ENCODE measurements at regions not wholly inside any gene's neighbourhood (a gene's known extent, or its start where the extent isn't known, plus 50 kb on each side); places are given as distances from the start of the nearest gene placed in this dataset.

DNA sequence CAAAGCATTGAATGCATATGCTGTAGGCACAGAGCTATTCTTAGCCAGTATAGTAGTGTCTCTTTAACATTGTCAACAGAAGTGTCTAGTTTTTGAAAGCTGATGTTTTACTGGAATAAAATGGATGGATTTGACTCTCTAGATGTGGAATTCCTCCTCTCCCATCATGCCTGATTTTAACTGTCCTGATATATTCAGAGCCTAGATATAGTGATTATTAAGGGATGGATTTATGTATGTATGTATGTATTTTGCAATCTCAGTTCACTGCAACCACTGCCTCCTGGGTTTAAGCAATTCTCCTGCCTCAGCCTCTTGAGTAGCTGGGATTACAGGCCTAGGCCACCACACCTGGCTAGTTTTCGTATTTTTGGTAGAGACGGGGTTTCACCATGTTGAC, 144.8 kb upstream of the NAV3 start:
- TF ChIP-seq POLR2A (IDR thresholded peaks at IDR 0.05; ENCODE audit: low read depth, low read length) (no peak), TAF1 (IDR thresholded peaks at IDR 0.05; ENCODE audit: low read depth, low read length) (no peak), POLR2AphosphoS5 (IDR thresholded peaks at IDR 0.05; ENCODE audit: low read depth, low read length) (no peak), SPI1 (IDR thresholded peaks at IDR 0.05; ENCODE audit: low read depth, low read length) (no peak), PAX5 (IDR thresholded peaks at IDR 0.05; ENCODE audit: insufficient read depth, low read length, severe bottlenecking) (no peak)
